A673 (cell line): ENCODE measurements at regions not wholly inside any gene's neighbourhood (a gene's known extent, or its start where the extent isn't known, plus 50 kb on each side); places are given as distances from the start of the nearest gene placed in this dataset.

Source experiments
- CTCF ChIP-seq: fragments of 300-800, 200-600 bp; sonication (generic); conservative IDR thresholded peaks from 2 replicates; pipeline ENCODE4 v1.5.1; 2017; ENCODE audit warnings: low read depth, mild to moderate bottlenecking, antibody characterized with exemption, low read length, moderate library complexity, mixed read lengths
- EZH2 ChIP-seq: fragments of 200-600 bp; sonication (generic); IDR thresholded peaks from 2 replicates; pipeline ENCODE4 v1.6.1; 2017; ENCODE audit warnings: borderline replicate concordance, low read depth, mild to moderate bottlenecking, mixed read lengths, antibody characterized with exemption, low read length; ENCODE audit not compliant: poor library complexity, severe bottlenecking

DNA sequence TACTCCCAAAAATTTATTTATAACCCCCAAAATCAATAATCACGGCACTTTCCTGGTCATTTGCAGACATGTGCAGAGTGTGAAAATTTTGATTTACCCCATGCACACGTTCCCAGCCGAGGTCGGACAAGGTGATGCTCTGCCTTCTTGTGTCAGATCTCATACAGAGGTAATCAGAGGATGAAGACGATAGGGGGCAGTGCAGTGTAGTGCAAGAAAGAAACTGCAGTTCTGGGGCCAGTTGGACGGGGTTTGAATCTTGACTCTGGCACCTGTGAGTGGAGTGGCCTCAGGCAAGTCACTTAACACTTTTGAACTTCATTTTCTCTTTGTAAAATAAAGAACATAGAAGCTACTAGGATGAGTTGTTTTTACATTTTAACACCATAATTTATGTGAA lies 88.4 kb downstream of the FRMPD3 start:
- TF ChIP-seq CTCF (peak; percentile 62), EZH2 (no peak)
